ENCODE measurements at regions not wholly inside any gene's neighbourhood (a gene's known extent, or its start where the extent isn't known, plus 50 kb on each side); places are given as distances from the start of the nearest gene placed in this dataset.

DNA sequence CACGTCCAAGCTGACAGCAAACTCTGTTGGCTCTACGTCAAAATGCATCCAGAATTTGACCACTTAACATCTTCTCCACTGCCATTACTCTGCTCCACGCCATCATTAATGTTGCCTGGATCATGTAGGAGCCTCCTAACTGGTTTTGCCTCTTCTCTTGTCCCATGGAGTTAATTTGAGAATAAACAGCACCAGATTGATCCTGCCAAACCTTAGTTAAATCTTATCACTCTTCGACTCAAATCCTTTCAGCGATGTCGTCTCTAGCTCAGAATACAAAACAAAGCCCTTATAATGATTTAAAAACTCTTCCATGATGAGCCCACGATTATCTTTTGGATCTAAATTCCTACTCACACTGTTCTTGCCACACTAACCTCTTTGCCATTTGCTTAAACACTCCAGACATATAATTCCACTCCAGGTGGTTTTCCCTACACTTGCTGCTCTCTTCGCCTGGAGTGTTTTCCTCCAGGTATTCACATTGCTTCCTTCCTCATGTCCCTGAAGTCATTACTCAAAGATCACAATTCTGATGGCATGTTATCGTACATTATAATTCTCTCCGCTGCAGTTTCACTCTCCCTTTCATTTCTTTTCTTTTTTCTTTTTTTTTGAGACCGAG lies 90.7 kb upstream of the KCNK2 start:
- TF ChIP-seq, protein P1, sequence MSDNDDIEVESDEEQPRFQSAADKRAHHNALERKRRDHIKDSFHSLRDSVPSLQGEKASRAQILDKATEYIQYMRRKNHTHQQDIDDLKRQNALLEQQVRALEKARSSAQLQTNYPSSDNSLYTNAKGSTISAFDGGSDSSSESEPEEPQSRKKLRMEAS (IDR thresholded peaks at IDR 0.05): no peak
- no peak for TF ChIP-seq ZBTB7A (IDR thresholded peaks at IDR 0.05; ENCODE audit: low read depth)
- TF ChIP-seq, protein P2, sequence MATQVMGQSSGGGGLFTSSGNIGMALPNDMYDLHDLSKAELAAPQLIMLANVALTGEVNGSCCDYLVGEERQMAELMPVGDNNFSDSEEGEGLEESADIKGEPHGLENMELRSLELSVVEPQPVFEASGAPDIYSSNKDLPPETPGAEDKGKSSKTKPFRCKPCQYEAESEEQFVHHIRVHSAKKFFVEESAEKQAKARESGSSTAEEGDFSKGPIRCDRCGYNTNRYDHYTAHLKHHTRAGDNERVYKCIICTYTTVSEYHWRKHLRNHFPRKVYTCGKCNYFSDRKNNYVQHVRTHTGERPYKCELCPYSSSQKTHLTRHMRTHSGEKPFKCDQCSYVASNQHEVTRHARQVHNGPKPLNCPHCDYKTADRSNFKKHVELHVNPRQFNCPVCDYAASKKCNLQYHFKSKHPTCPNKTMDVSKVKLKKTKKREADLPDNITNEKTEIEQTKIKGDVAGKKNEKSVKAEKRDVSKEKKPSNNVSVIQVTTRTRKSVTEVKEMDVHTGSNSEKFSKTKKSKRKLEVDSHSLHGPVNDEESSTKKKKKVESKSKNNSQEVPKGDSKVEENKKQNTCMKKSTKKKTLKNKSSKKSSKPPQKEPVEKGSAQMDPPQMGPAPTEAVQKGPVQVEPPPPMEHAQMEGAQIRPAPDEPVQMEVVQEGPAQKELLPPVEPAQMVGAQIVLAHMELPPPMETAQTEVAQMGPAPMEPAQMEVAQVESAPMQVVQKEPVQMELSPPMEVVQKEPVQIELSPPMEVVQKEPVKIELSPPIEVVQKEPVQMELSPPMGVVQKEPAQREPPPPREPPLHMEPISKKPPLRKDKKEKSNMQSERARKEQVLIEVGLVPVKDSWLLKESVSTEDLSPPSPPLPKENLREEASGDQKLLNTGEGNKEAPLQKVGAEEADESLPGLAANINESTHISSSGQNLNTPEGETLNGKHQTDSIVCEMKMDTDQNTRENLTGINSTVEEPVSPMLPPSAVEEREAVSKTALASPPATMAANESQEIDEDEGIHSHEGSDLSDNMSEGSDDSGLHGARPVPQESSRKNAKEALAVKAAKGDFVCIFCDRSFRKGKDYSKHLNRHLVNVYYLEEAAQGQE (IDR thresholded peaks at IDR 0.05; ENCODE audit: low read depth): no peak

DNA sequence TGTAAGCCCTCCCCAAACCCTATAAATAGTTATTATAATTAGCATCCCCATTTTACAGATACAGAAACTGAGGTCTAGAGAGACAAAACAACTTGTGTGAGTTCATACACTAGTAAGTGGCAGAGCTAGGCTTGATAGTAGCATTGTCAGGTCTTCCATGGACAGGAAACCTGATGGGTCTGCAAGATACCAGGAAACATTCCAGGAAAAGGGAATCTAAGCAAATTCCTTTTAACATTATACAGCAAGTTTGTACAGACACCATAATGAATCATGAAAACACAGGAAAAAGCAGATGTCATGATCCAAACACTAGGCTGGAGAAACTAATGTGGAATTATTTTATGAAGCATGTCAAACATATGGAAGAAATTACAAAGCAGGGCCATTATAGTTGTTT lies 89.1 kb upstream of the KCNK2 start:
- TF ChIP-seq FOXM1 (IDR thresholded peaks at IDR 0.05; ENCODE audit: borderline replicate concordance, low read depth): no peak
- TF ChIP-seq EGR1 (IDR thresholded peaks at IDR 0.05): no peak
- TF ChIP-seq, protein P3, sequence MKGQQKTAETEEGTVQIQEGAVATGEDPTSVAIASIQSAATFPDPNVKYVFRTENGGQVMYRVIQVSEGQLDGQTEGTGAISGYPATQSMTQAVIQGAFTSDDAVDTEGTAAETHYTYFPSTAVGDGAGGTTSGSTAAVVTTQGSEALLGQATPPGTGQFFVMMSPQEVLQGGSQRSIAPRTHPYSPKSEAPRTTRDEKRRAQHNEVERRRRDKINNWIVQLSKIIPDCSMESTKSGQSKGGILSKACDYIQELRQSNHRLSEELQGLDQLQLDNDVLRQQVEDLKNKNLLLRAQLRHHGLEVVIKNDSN (IDR thresholded peaks at IDR 0.05): no peak
- no peak for TF ChIP-seq TCF12 (IDR thresholded peaks at IDR 0.05; ENCODE audit: low read depth)
- TF ChIP-seq TAF1 (IDR thresholded peaks at IDR 0.05; ENCODE audit: low read depth): no peak
- no peak for TF ChIP-seq ZBTB7A (IDR thresholded peaks at IDR 0.05; ENCODE audit: low read depth)
- TF ChIP-seq, protein P2 (IDR thresholded peaks at IDR 0.05; ENCODE audit: low read depth): no peak
- no peak for TF ChIP-seq RAD21 (IDR thresholded peaks at IDR 0.05; ENCODE audit: low read depth)
- TF ChIP-seq CEBPB (IDR thresholded peaks at IDR 0.05): no peak
- TF ChIP-seq CREB1 (IDR thresholded peaks at IDR 0.05; ENCODE audit: low read depth): no peak
- TF ChIP-seq, protein P1 (IDR thresholded peaks at IDR 0.05): no peak
- TF ChIP-seq YY1 (IDR thresholded peaks at IDR 0.05; ENCODE audit: low read depth): no peak
- no peak for TF ChIP-seq NFIC (IDR thresholded peaks at IDR 0.05)
- no peak for TF ChIP-seq TEAD4 (IDR thresholded peaks at IDR 0.05)
- TF ChIP-seq EP300 (IDR thresholded peaks at IDR 0.05; ENCODE audit: borderline replicate concordance): no peak

DNA sequence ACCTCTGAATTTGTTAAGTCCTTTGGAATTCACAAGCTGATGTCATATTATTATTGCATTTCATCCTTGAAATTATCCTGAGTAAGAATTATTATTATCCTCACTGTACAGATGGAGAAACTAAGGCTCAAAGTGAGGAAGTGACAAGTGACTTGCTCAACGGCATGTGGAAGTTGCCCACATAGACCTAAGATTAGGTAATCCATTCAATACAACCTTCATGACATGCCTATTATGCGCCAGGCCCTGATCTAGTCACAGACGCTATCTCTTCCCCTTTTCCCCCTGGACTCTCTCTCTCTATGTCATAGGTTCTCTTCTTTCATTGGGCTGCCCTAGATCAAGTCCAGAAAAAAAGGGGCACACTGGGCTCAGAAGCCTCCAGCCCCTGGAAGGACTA lies 84.9 kb upstream of the KCNK2 start:
- TF ChIP-seq, protein P3 (IDR thresholded peaks at IDR 0.05): no peak
- TF ChIP-seq FOXM1 (IDR thresholded peaks at IDR 0.05; ENCODE audit: borderline replicate concordance, low read depth) (no peak), RAD21 (IDR thresholded peaks at IDR 0.05; ENCODE audit: low read depth) (no peak), NFIC (IDR thresholded peaks at IDR 0.05) (no peak), TAF1 (IDR thresholded peaks at IDR 0.05; ENCODE audit: low read depth) (no peak)

DNA sequence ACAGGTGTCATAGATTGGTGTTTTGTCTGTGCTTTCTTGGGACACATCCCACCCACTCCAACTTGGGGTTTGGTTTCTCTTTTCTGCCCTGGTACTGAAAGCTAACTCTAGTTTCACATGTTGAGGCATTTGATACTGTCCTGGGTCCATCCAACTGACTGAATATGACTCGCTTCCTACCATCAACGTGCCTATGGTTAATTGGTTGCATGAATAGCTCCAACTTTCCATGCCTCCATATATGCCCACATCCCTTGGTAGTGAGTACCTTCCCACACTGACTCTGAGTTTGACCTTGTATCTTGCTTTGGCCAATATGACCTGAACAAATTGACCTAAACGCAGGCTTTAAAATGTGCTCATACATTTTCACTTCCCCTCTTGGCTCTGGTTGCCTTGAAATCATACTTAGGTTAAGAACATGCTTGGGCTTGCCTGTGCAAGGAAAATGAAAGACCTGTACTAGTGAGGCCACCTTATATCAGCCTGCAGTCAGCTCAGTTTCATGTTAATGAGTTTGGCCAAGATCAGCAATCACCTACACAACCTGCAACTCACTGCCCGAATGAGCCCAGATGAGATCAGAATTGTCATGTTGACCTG lies 81.0 kb upstream of the KCNK2 start:
- TF ChIP-seq, protein P1 (IDR thresholded peaks at IDR 0.05): no peak
- TF ChIP-seq RAD21 (IDR thresholded peaks at IDR 0.05; ENCODE audit: low read depth) (no peak), CEBPB (IDR thresholded peaks at IDR 0.05) (no peak), ZBTB7A (IDR thresholded peaks at IDR 0.05; ENCODE audit: low read depth) (no peak), TAF1 (IDR thresholded peaks at IDR 0.05; ENCODE audit: low read depth) (no peak), EP300 (IDR thresholded peaks at IDR 0.05; ENCODE audit: borderline replicate concordance) (no peak), YY1 (IDR thresholded peaks at IDR 0.05; ENCODE audit: low read depth) (no peak), TCF12 (IDR thresholded peaks at IDR 0.05; ENCODE audit: low read depth) (no peak), EGR1 (IDR thresholded peaks at IDR 0.05) (no peak), NFIC (IDR thresholded peaks at IDR 0.05) (no peak), FOXM1 (IDR thresholded peaks at IDR 0.05; ENCODE audit: borderline replicate concordance, low read depth) (no peak), TEAD4 (IDR thresholded peaks at IDR 0.05) (no peak), CREB1 (IDR thresholded peaks at IDR 0.05; ENCODE audit: low read depth) (no peak)
- TF ChIP-seq, protein P2 (IDR thresholded peaks at IDR 0.05; ENCODE audit: low read depth): no peak
- TF ChIP-seq, protein P3 (IDR thresholded peaks at IDR 0.05): no peak

Data from Ishikawa (cell line).